ENCODE measurements at regions not wholly inside any gene's neighbourhood (a gene's known extent, or its start where the extent isn't known, plus 50 kb on each side); places are given as distances from the start of the nearest gene placed in this dataset.

- no peak for TF ChIP-seq HMGXB4 (CRISPR knock-in tag; IDR thresholded peaks at IDR 0.05)
- no peak for TF ChIP-seq PRDM15 (CRISPR knock-in tag; IDR thresholded peaks at IDR 0.05)
- no peak for TF ChIP-seq FOXK1 (CRISPR knock-in tag; IDR thresholded peaks at IDR 0.05)
- TF ChIP-seq ATF3 (CRISPR knock-in tag; conservative IDR thresholded peaks at IDR 0.05) = no peak
- TF ChIP-seq IRF2 (CRISPR knock-in tag; IDR thresholded peaks at IDR 0.05; ENCODE audit: borderline replicate concordance, low read depth) = no peak
- no peak for TF ChIP-seq ZNF219 (CRISPR knock-in tag; IDR thresholded peaks at IDR 0.05; ENCODE audit: borderline replicate concordance)
- TF ChIP-seq JAZF1 (CRISPR knock-in tag; IDR thresholded peaks at IDR 0.05) = no peak
Observed at GRCh38 chr7:22672846-22673680, 53.9 kb upstream of the IL6 start (continued).

- ATAC-seq (no peak), DNase-seq (ENCODE audit: low spot score) (no peak)
- Mint-ChIP-seq H3K9me3 (peaks cover 6% of the 10 kb centered on the region), H3K4me1 (peaks cover 76% of the 10 kb centered on the region), H3K27me3 (ENCODE audit: low read depth) (no peaks in the 10 kb centered on the region; the same call in 1 of the 2 replicates), H3K36me3 (peaks cover 4% of the 10 kb centered on the region; the same call in 1 of the 2 replicates), H3K27ac (no peak overlapping the region), H3K4me3 (no peak overlapping the region)
- ChIA-PET POLR2A (no interaction called here), CTCF (interaction anchor here (0.6 to 3.8 kb wide), 3 partner anchors 10 to 607 kb away, joined by 3 to 21 read pairs (median 3); no protein-coding TSS in a partner anchor)
- TF ChIP-seq SMAD4 (CRISPR knock-in tag; IDR thresholded peaks at IDR 0.05) (no peak), FOXP1 (CRISPR knock-in tag; IDR thresholded peaks at IDR 0.05; ENCODE audit: borderline replicate concordance) (no peak), ZSCAN18 (CRISPR knock-in tag; IDR thresholded peaks at IDR 0.05) (no peak), ZMAT4 (CRISPR knock-in tag; IDR thresholded peaks at IDR 0.05) (no peak), ZNF423 (CRISPR knock-in tag; IDR thresholded peaks at IDR 0.05) (no peak), TEAD4 (CRISPR knock-in tag; IDR thresholded peaks at IDR 0.05) (no peak), FOXK1 (CRISPR knock-in tag; IDR thresholded peaks at IDR 0.05) (no peak), GABPB1 (CRISPR knock-in tag; IDR thresholded peaks at IDR 0.05) (no peak), NFATC4 (CRISPR knock-in tag; IDR thresholded peaks at IDR 0.05) (no peak), NR3C1 (CRISPR knock-in tag; conservative IDR thresholded peaks at IDR 0.05; ENCODE audit: low read depth) (no peak)
Observed at GRCh38 chr7:22671177-22671879, 55.7 kb upstream of the IL6 start.

Data from WTC11 (cell line).